ENCODE measurements at regions not wholly inside any gene's neighbourhood (a gene's known extent, or its start where the extent isn't known, plus 50 kb on each side); places are given as distances from the start of the nearest gene placed in this dataset.
"Not testable (repeated sequence)": the region's sequence is repeated elsewhere in the genome, so short reads cannot be mapped to it uniquely, and the experiment has no call there.

GRCh38 chr2:91521944-91522343, 2830.5 kb downstream of the RPIA start:
- DNase-seq (ENCODE audit: low read depth), result not testable (repeated sequence)

- not testable (repeated sequence) for DNase-seq (ENCODE audit: low read depth)
These were observed 2831.4 kb downstream of the RPIA start for GRCh38 chr2:91522877-91523276.

GRCh38 chr2:91523751-91524150, 2832.3 kb downstream of the RPIA start:
- DNase-seq (ENCODE audit: low read depth), result not testable (repeated sequence)

GRCh38 chr2:91525587-91525986, 2834.1 kb downstream of the RPIA start:
- DNase-seq (ENCODE audit: low read depth), result not testable (repeated sequence)

GRCh38 chr2:91526083-91526482, 2834.6 kb downstream of the RPIA start:
- not testable (repeated sequence) for DNase-seq (ENCODE audit: low read depth)

GRCh38 chr2:91527056-91527455, 2835.6 kb downstream of the RPIA start:
- not testable (repeated sequence) for DNase-seq (ENCODE audit: low read depth)

GRCh38 chr2:91527491-91528031, 2836.1 kb downstream of the RPIA start:
- not testable (repeated sequence) for DNase-seq (ENCODE audit: low read depth)

GRCh38 chr2:91528361-91528760, 2836.9 kb downstream of the RPIA start:
- not testable (repeated sequence) for DNase-seq (ENCODE audit: low read depth)

- DNase-seq (ENCODE audit: low read depth), result not testable (repeated sequence)
These were observed 2844.6 kb downstream of the RPIA start for GRCh38 chr2:91536109-91536508.

GRCh38 chr2:91536549-91537263, 2845.2 kb downstream of the RPIA start:
- not testable (repeated sequence) for DNase-seq (ENCODE audit: low read depth)

- DNase-seq (ENCODE audit: low read depth), result not testable (repeated sequence)
These were observed 2857.8 kb downstream of the RPIA start for GRCh38 chr2:91549316-91549715.

GRCh38 chr2:91558234-91558633, 2866.8 kb downstream of the RPIA start:
- not testable (repeated sequence) for DNase-seq (ENCODE audit: low read depth)

- DNase-seq (ENCODE audit: low read depth), result not testable (repeated sequence)
These were observed 2867.8 kb downstream of the RPIA start for GRCh38 chr2:91559269-91559668.

- not testable (repeated sequence) for DNase-seq (ENCODE audit: low read depth)
These were observed 2868.6 kb downstream of the RPIA start for GRCh38 chr2:91559886-91560614.

GRCh38 chr2:91562184-91562583, 2870.7 kb downstream of the RPIA start:
- DNase-seq (ENCODE audit: low read depth), result not testable (repeated sequence)

- DNase-seq (ENCODE audit: low read depth), result not testable (repeated sequence)
These were observed 2873.2 kb downstream of the RPIA start for GRCh38 chr2:91564700-91565099.

GRCh38 chr2:91565689-91566430, 2874.4 kb downstream of the RPIA start:
- not testable (repeated sequence) for DNase-seq (ENCODE audit: low read depth)

GRCh38 chr2:91566611-91567010, 2875.1 kb downstream of the RPIA start:
- DNase-seq (ENCODE audit: low read depth), result not testable (repeated sequence)

GRCh38 chr2:91567546-91568335, 2876.3 kb downstream of the RPIA start:
- not testable (repeated sequence) for DNase-seq (ENCODE audit: low read depth)

- not testable (repeated sequence) for DNase-seq (ENCODE audit: low read depth)
These were observed 2877.2 kb downstream of the RPIA start for GRCh38 chr2:91568391-91569338.
